HCT116 (cell line): ENCODE measurements at regions not wholly inside any gene's neighbourhood (a gene's known extent, or its start where the extent isn't known, plus 50 kb on each side); places are given as distances from the start of the nearest gene placed in this dataset.

Source experiments
- ATAC-seq: fragments of 200-7000 bp; cut with Tn5 transposase; 2 replicates; pipeline ENCODE4 v1.9.1; 2020; ENCODE audit warnings: mild to moderate bottlenecking, moderate library complexity
- BruUV-seq: library from RNA; stranded (reverse); fragments of 400-500 nt; replicated peaks from 2 replicates; lab custom pipeline; 2021; lab: Mats Ljungman, UMichigan
- CTCF ChIA-PET: fragments of 300-600 bp; sonication (Branson Sonifier 250); formaldehyde crosslinking; loops from one replicate; lab custom pipeline; 2021; ENCODE audit warnings: antibody characterized with exemption; lab: Charles Lee
- POLR2A ChIA-PET: fragments of 300-600, 350-600 bp; sonication (Branson Sonifier 250); formaldehyde crosslinking; loops from one replicate; lab custom pipeline; 2021; ENCODE audit warnings: antibody characterized with exemption; lab: Charles Lee
- RAD21 ChIA-PET, 2 experiments: fragments of 300-600 bp; sonication (Branson Sonifier 250); formaldehyde crosslinking; loops; one replicate each; lab custom pipeline; 2023; ENCODE audit warnings: low total read pairs in 2 of 2; ENCODE audit not compliant: uncharacterized antibody in 2 of 2, unreplicated experiment in 2 of 2, low non-redundant PET in 1 of 2; lab: Charles Lee
- DNase-seq: peaks from one replicate; pipeline ENCODE4 v3.0.0-alpha.2; 2010; ENCODE audit warnings: low read depth, low spot score
- H2AFZ ChIP-seq: fragments of 200-600 bp; shearing (Covaris generic), sonication (generic); 2 replicates; pipeline ENCODE4 v1.6.1; 2017; ENCODE audit warnings: low read depth, mixed run types, mixed read lengths, antibody characterized with exemption, low read length; ENCODE audit not compliant: poor library complexity, severe bottlenecking
- H3K27ac ChIP-seq: 2 replicates; pipeline ENCODE4 v1.5.1; 2012; ENCODE audit warnings: low read depth, low read length
- H3K27me3 ChIP-seq: fragments of 200-600 bp; sonication (generic); 2 replicates; pipeline ENCODE4 v1.6.1; 2016; ENCODE audit warnings: mixed run types, low read length, mixed read lengths; ENCODE audit not compliant: insufficient read depth
- H3K36me3 ChIP-seq, 2 experiments: fragments of 200-500 bp in 1 of 2; fragments of 200-600 bp in 1 of 2; sonication (Bioruptor generic) in 1 of 2; sonication (generic) in 1 of 2; 2 replicates each; pipeline versions ENCODE4 v1.5.1 to v1.6.1; 2014 to 2016; ENCODE audit warnings: low read length in 2 of 2, inconsistent platforms in 1 of 2, mixed read lengths in 1 of 2, mixed run types in 1 of 2; ENCODE audit not compliant: insufficient read depth in 2 of 2, control insufficient read depth in 1 of 2
- H3K4me1 ChIP-seq, 2 experiments: fragments of 200-600 bp in 1 of 2; sonication (generic) in 1 of 2; 2 replicates each; pipeline versions ENCODE4 v1.5.1 to v1.6.1; 2012 to 2017; ENCODE audit warnings: low read length in 2 of 2, inconsistent platforms in 1 of 2, mild to moderate bottlenecking in 1 of 2, mixed read lengths in 1 of 2, mixed run types in 1 of 2, moderate library complexity in 1 of 2; ENCODE audit not compliant: insufficient read depth in 2 of 2, control insufficient read depth in 1 of 2
- H3K4me2 ChIP-seq: fragments of 200-600 bp; sonication (generic); 2 replicates; pipeline ENCODE4 v1.6.1; 2017; ENCODE audit warnings: mixed run types, low read length, mixed read lengths
- H3K4me3 ChIP-seq, 2 experiments: fragments of 200-600 bp in 1 of 2; sonication (generic) in 1 of 2; replicated peaks in 1 of 2; 2 replicates each; pipeline ENCODE4 v1.5.1; 2011 to 2016; ENCODE audit warnings: low read length in 2 of 2, control low read depth in 1 of 2, low read depth in 1 of 2, mild to moderate bottlenecking in 1 of 2, mixed read lengths in 1 of 2, mixed run types in 1 of 2
- H3K79me2 ChIP-seq: fragments of 200-600 bp; sonication (generic); 2 replicates; pipeline ENCODE4 v1.6.1; 2017; ENCODE audit warnings: mild to moderate bottlenecking, mixed run types, low read length, moderate library complexity, mixed read lengths; ENCODE audit not compliant: insufficient read depth
- H3K9ac ChIP-seq: fragments of 200-600 bp; sonication (generic); 2 replicates; pipeline ENCODE4 v1.6.1; 2016; ENCODE audit warnings: low read length, mixed read lengths
- H3K9me2 ChIP-seq: fragments of 200-600 bp; sonication (generic), shearing (Covaris generic); 2 replicates; pipeline ENCODE4 v1.6.1; 2017; ENCODE audit warnings: mixed run types, mild to moderate bottlenecking, moderate library complexity; ENCODE audit not compliant: insufficient read depth
- H3K9me3 ChIP-seq, 2 experiments: fragments of 200-500 bp in 1 of 2; fragments of 200-600 bp in 1 of 2; sonication (Bioruptor generic) in 1 of 2; sonication (generic) in 1 of 2; 2 replicates each; pipeline ENCODE4 v1.6.1; 2014 to 2017; ENCODE audit warnings: low read length in 2 of 2, mixed read lengths in 2 of 2, inconsistent platforms in 1 of 2, low read depth in 1 of 2, mild to moderate bottlenecking in 1 of 2, mixed run types in 1 of 2, moderate library complexity in 1 of 2; ENCODE audit not compliant: control insufficient read depth in 1 of 2, insufficient read depth in 1 of 2
- H4K20me1 ChIP-seq: fragments of 200-600 bp; sonication (generic), shearing (Covaris generic); 2 replicates; pipeline ENCODE4 v1.6.1; 2017; ENCODE audit warnings: mixed run types, mild to moderate bottlenecking, moderate library complexity; ENCODE audit not compliant: insufficient read depth
- EGR1 ChIP-seq: IDR thresholded peaks from 2 replicates; pipeline ENCODE4 v1.6.1; 2012; ENCODE audit warnings: low read depth
- EZH2 ChIP-seq: fragments of 200-600 bp; sonication (generic); IDR thresholded peaks from 2 replicates; pipeline ENCODE4 v1.6.1; 2017; ENCODE audit warnings: antibody characterized with exemption, mixed run types
- EZH2phosphoT487 ChIP-seq: fragments of 200-600 bp; IDR thresholded peaks from 2 replicates; pipeline ENCODE4 v1.6.1; 2018; ENCODE audit warnings: antibody characterized with exemption, borderline replicate concordance
- POLR2A ChIP-seq: IDR thresholded peaks from 2 replicates; pipeline ENCODE4 v1.7.0; 2011; ENCODE audit warnings: borderline replicate concordance; ENCODE audit not compliant: insufficient read depth, insufficient read length; ENCODE audit errors: extremely low read depth
- RAD21 ChIP-seq: IDR thresholded peaks from 2 replicates; pipeline ENCODE4 v1.6.1; 2012; ENCODE audit warnings: low read depth, mild to moderate bottlenecking
- SP1 ChIP-seq: IDR thresholded peaks from 2 replicates; pipeline ENCODE4 v1.6.1; 2012; ENCODE audit warnings: low read depth
- SRF ChIP-seq: IDR thresholded peaks from 2 replicates; pipeline ENCODE4 v1.6.1; 2012; ENCODE audit warnings: low read depth
- TCF7L2 ChIP-seq: IDR thresholded peaks from 2 replicates; pipeline ENCODE4 v1.7.0; 2011; ENCODE audit warnings: borderline replicate concordance, inconsistent platforms; ENCODE audit not compliant: insufficient read depth, insufficient read length; ENCODE audit errors: extremely low read depth
- YY1 ChIP-seq: IDR thresholded peaks from 2 replicates; pipeline ENCODE4 v1.6.1; 2011; ENCODE audit warnings: low read length, low read depth, moderate library complexity, mild to moderate bottlenecking; ENCODE audit not compliant: insufficient replicate concordance; ENCODE audit errors: extremely low read depth
- intact Hi-C: fragments of 100-400 bp; cut with micrococcal nuclease; formaldehyde crosslinking; loops from 2 replicates; pipeline ENCODE4 v1.10.0; 2022

DNA sequence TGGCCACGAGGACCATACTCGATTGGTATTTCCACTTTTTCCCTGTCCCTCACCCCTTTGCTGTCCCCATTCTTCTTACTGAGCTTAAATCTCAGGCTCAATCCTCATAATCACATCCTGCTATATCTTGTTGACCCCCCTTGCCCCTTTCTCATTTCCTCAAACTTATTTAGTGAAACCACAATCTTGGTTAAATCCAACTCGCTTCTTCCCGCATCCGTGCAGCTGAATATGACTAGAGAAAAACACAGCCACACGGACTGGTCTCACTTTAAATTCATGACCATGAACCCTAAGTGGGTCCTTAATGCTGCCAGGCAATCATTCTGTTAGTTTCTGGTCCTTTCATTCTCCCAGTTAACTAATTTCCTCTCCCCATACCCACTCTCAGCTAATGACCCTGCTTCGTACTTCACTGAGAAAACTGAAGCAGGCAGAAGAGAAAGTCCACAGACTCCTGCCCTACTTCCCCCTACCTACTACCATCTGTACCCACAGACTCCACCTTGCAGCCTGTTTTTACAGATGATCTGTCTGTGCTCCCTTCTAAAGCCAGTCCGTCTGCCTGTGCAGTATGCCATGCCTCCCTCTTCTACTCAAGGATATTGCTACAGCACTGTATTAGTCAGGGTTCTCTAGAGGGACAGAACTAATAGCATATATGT lies 96.8 kb upstream of the LMO4 start:
- Histone ChIP-seq H3K9ac (no peak overlapping the region), H3K9me2 (no peaks in the 10 kb centered on the region), H3K4me2 (no peak overlapping the region), H3K36me3 (no peaks in the 10 kb centered on the region), H2AFZ (no peak overlapping the region), H3K79me2 (no peaks in the 10 kb centered on the region), H3K9me3 (no peaks in the 10 kb centered on the region), H3K4me1 (0 out of 4 replicates have a peak, but pooled peaks cover 0 to 1% of the 10 kb centered on the region in 2 experiments), H3K27me3 (no peaks in the 10 kb centered on the region), H3K4me3 (no peak overlapping the region), H3K27ac (no peak overlapping the region), H4K20me1 (no peaks in the 10 kb centered on the region)
- intact Hi-C loops, result no loop called here
- DNase-seq (no peak), ATAC-seq (no peak)
- BruUV-seq, result no TSS peak
- ChIA-PET RAD21 (no interaction called here), CTCF (no interaction called here), POLR2A (no interaction called here)
- TF ChIP-seq EZH2 (no peak), EGR1 (no peak), POLR2A (no peak), SRF (no peak), RAD21 (no peak)

DNA sequence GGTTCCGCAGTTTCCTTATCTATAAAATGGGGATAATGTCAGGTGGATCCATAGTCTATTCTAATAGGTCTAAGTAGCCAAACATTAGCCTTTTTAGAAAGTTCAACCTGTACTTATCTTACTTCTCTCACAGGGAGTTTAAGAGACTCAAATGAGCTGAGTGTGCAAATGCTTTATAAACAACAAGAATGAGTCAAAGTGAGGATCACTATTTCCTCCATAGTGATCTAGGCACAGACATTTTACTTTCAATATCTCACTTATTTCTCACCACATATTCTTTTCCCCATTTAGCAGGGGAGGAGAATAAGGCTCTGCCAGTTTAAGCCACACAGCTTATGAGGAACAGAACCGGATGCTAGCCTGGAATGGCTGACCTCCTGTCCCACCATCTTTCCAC lies 92.1 kb upstream of the LMO4 start:
- BruUV-seq, result no TSS peak
- CTCF ChIA-PET, result no interaction called here

More for the DNA sequence above, 92.1 kb upstream of the LMO4 start:
- H3K4me2 ChIP-seq, result no peak overlapping the region
- H3K36me3 ChIP-seq, result no peaks in the 10 kb centered on the region
- DNase-seq, result no peak
- TF ChIP-seq EGR1 (no peak), TCF7L2 (no peak), EZH2phosphoT487 (no peak), YY1 (no peak), SP1 (no peak), POLR2A (no peak)
- no peaks in the 10 kb centered on the region for H3K27me3 ChIP-seq
- no peak for ATAC-seq
- no peaks in the 10 kb centered on the region for H3K9me2 ChIP-seq
- no peak overlapping the region for H3K4me3 ChIP-seq
- ChIA-PET POLR2A (no interaction called here), RAD21 (no interaction called here)
- H4K20me1 ChIP-seq, result no peaks in the 10 kb centered on the region
- no peaks in the 10 kb centered on the region for H3K9me3 ChIP-seq
- intact Hi-C loops, result no loop called here
- no peak overlapping the region for H2AFZ ChIP-seq
- no peak overlapping the region for H3K9ac ChIP-seq
- H3K79me2 ChIP-seq, result no peaks in the 10 kb centered on the region
- H3K27ac ChIP-seq, result no peak overlapping the region
- H3K4me1 ChIP-seq, result no peaks in the 10 kb centered on the region
